ENCODE measurements at regions not wholly inside any gene's neighbourhood (a gene's known extent, or its start where the extent isn't known, plus 50 kb on each side); places are given as distances from the start of the nearest gene placed in this dataset.

GRCh38 chr17:65468321-65468720 is 93.1 kb downstream of the AXIN2 start:
- no peak for DNase-seq (ENCODE audit: low spot score)
- TF ChIP-seq CTCF (IDR thresholded peaks at IDR 0.05; ENCODE audit: borderline replicate concordance, control extremely low read depth, extremely low read depth, insufficient read depth, missing control alignments) = no peak
- in situ Hi-C loops (cut with MboI; ENCODE audit: low sequenced_read_pairs, unreplicated experiment) = no loop called here

- no peak for TF ChIP-seq CTCF (IDR thresholded peaks at IDR 0.05; ENCODE audit: borderline replicate concordance, control extremely low read depth, extremely low read depth, insufficient read depth, missing control alignments)
- no peak for DNase-seq (ENCODE audit: low spot score)
- in situ Hi-C loops (cut with MboI; ENCODE audit: low sequenced_read_pairs, unreplicated experiment) = no loop called here
Observed at GRCh38 chr17:65467156-65467555, 94.3 kb downstream of the AXIN2 start.

GRCh38 chr17:65466547-65466946 is 94.9 kb downstream of the AXIN2 start:
- in situ Hi-C loops (cut with MboI; ENCODE audit: low sequenced_read_pairs, unreplicated experiment) = no loop called here
- no peak for TF ChIP-seq CTCF (IDR thresholded peaks at IDR 0.05; ENCODE audit: borderline replicate concordance, control extremely low read depth, extremely low read depth, insufficient read depth, missing control alignments)
- no peak for DNase-seq (ENCODE audit: low spot score)

- no peak for TF ChIP-seq CTCF (IDR thresholded peaks at IDR 0.05; ENCODE audit: borderline replicate concordance, control extremely low read depth, extremely low read depth, insufficient read depth, missing control alignments)
- DNase-seq (ENCODE audit: low spot score) = no peak
- in situ Hi-C loops (cut with MboI; ENCODE audit: low sequenced_read_pairs, unreplicated experiment) = no loop called here
Observed at GRCh38 chr17:65463242-65463641, 98.2 kb downstream of the AXIN2 start.

- TF ChIP-seq CTCF (IDR thresholded peaks at IDR 0.05; ENCODE audit: borderline replicate concordance, control extremely low read depth, extremely low read depth, insufficient read depth, missing control alignments) = no peak
- no peak for DNase-seq (ENCODE audit: low spot score)
- in situ Hi-C loops (cut with MboI; ENCODE audit: low sequenced_read_pairs, unreplicated experiment) = no loop called here
Observed at GRCh38 chr17:65459677-65460347, 101.6 kb downstream of the AXIN2 start.

GRCh38 chr17:65457635-65458257 is 103.7 kb downstream of the AXIN2 start:
- no peak for DNase-seq (ENCODE audit: low spot score)
- TF ChIP-seq CTCF (IDR thresholded peaks at IDR 0.05; ENCODE audit: borderline replicate concordance, control extremely low read depth, extremely low read depth, insufficient read depth, missing control alignments) = no peak
- in situ Hi-C loops (cut with MboI; ENCODE audit: low sequenced_read_pairs, unreplicated experiment) = no loop called here

All from GM13976 (cell line).